CD14-positive monocyte (primary cell): ENCODE measurements at regions not wholly inside any gene's neighbourhood (a gene's known extent, or its start where the extent isn't known, plus 50 kb on each side); places are given as distances from the start of the nearest gene placed in this dataset.

Experiments used
- DNase-seq, 3 donors: peaks; one replicate each; pipeline ENCODE4 v3.0.0-alpha.2; 2011 to 2022
- H2AFZ ChIP-seq: 2 replicates; pipeline ENCODE4 v1.6.0; 2012; ENCODE audit warnings: mild to moderate bottlenecking, low read depth, low read length, inconsistent platforms; ENCODE audit not compliant: insufficient read depth, poor library complexity, severe bottlenecking
- H3K27ac ChIP-seq, 2 donors: 1 replicate in 1 of 2; 2 replicates in 1 of 2; pipeline ENCODE4 v1.5.1; 2012 to 2013; ENCODE audit warnings: low read length in 2 of 2, control low read depth in 1 of 2, inconsistent platforms in 1 of 2, low read depth in 1 of 2, mild to moderate bottlenecking in 1 of 2
- H3K27me3 ChIP-seq, 2 donors: one replicate each; pipeline versions ENCODE4 v1.6.0 to v1.6.1; 2011 to 2013; ENCODE audit warnings: low read length in 2 of 2; ENCODE audit not compliant: control insufficient read depth in 2 of 2, insufficient read depth in 2 of 2
- H3K36me3 ChIP-seq, 2 donors: replicated peaks in 1 of 2; 1 replicate in 1 of 2; 2 replicates in 1 of 2; pipeline versions ENCODE4 v1.5.1 to v1.6.1; 2012 to 2013; ENCODE audit warnings: low read length in 2 of 2, control low read depth in 1 of 2, inconsistent platforms in 1 of 2, mild to moderate bottlenecking in 1 of 2; ENCODE audit not compliant: insufficient read depth in 2 of 2, control insufficient read depth in 1 of 2
- H3K4me1 ChIP-seq, 2 donors: 1 replicate in 1 of 2; 2 replicates in 1 of 2; pipeline versions ENCODE4 v1.5.1 to v1.6.1; 2012 to 2013; ENCODE audit warnings: low read length in 2 of 2, control low read depth in 1 of 2, inconsistent platforms in 1 of 2, mild to moderate bottlenecking in 1 of 2, moderate library complexity in 1 of 2; ENCODE audit not compliant: insufficient read depth in 2 of 2, control insufficient read depth in 1 of 2
- H3K4me2 ChIP-seq: replicated peaks from 2 replicates; pipeline ENCODE3; 2012; ENCODE audit warnings: low read length, moderate library complexity, mild to moderate bottlenecking; ENCODE audit not compliant: poor library complexity, severe bottlenecking; ENCODE audit errors: extremely low read depth
- H3K4me3 ChIP-seq, 3 experiments: fragments of 200-600 bp in 1 of 3; sonication (generic) in 1 of 3; replicated peaks in 1 of 3; 1 replicate in 2 of 3; 2 replicates in 1 of 3; pipeline ENCODE4 v1.5.1; 2011 to 2013; ENCODE audit warnings: low read length in 3 of 3, mild to moderate bottlenecking in 3 of 3, control low read depth in 2 of 3, low read depth in 2 of 3, inconsistent platforms in 1 of 3, moderate library complexity in 1 of 3
- H3K79me2 ChIP-seq: 2 replicates; pipeline ENCODE4 v1.6.0; 2012; ENCODE audit warnings: mild to moderate bottlenecking, control low read depth, inconsistent platforms, low read length, moderate library complexity; ENCODE audit not compliant: insufficient read depth
- H3K9ac ChIP-seq: 2 replicates; pipeline ENCODE4 v1.6.0; 2017; ENCODE audit warnings: low read length, mild to moderate bottlenecking; ENCODE audit not compliant: insufficient read depth, poor library complexity, severe bottlenecking
- H3K9me3 ChIP-seq, 2 donors: replicated peaks in 1 of 2; 1 replicate in 1 of 2; 2 replicates in 1 of 2; pipeline versions ENCODE4 v1.5.1 to v1.6.1; 2012 to 2013; ENCODE audit warnings: low read length in 2 of 2, control low read depth in 1 of 2; ENCODE audit not compliant: control insufficient read depth in 1 of 2, insufficient read depth in 1 of 2
- H4K20me1 ChIP-seq: 2 replicates; pipeline ENCODE4 v1.6.0; 2012; ENCODE audit warnings: mild to moderate bottlenecking, low read length, control low read depth, moderate library complexity; ENCODE audit not compliant: insufficient read depth
- H3K27ac Mint-ChIP-seq, 7 donors: one replicate each; pipeline ENCODE4 v1.8.0; 2020; ENCODE audit warnings: mild to moderate bottlenecking in 7 of 7, mixed read lengths in 7 of 7, moderate library complexity in 6 of 7, inconsistent platforms in 2 of 7
- H3K27me3 Mint-ChIP-seq, 3 donors: one replicate each; pipeline ENCODE4 v1.8.0; 2021 to 2022; ENCODE audit warnings: low read depth in 3 of 3, mild to moderate bottlenecking in 3 of 3, mixed read lengths in 3 of 3, moderate library complexity in 3 of 3, inconsistent platforms in 1 of 3
- H3K36me3 Mint-ChIP-seq, 2 donors: one replicate each; pipeline ENCODE4 v1.8.0; 2020; ENCODE audit warnings: mixed read lengths in 2 of 2, inconsistent platforms in 1 of 2, mild to moderate bottlenecking in 1 of 2
- H3K4me1 Mint-ChIP-seq: one replicate; pipeline ENCODE4 v1.8.0; 2020; ENCODE audit warnings: mild to moderate bottlenecking, mixed read lengths
- H3K4me3 Mint-ChIP-seq, 2 donors: one replicate each; pipeline ENCODE4 v1.8.0; 2020; ENCODE audit warnings: mild to moderate bottlenecking in 2 of 2, mixed read lengths in 2 of 2, moderate library complexity in 1 of 2
- H3K9me3 Mint-ChIP-seq, 7 donors: one replicate each; pipeline ENCODE4 v1.8.0; 2020 to 2022; ENCODE audit warnings: mixed read lengths in 7 of 7, mild to moderate bottlenecking in 6 of 7, moderate library complexity in 6 of 7, inconsistent platforms in 2 of 7
- WGBS: methylation state at CpG from one replicate; pipeline ENCODE4 v1.1.5; 2013; ENCODE audit warnings: missing lambda C conversion rate; ENCODE audit not compliant: insufficient coverage; 5-methylcytosine and 5-hydroxymethylcytosine counted together
- intact Hi-C, 2 donors: fragments of 100-400 bp; cut with micrococcal nuclease; formaldehyde crosslinking; loops; one replicate each; pipeline versions ENCODE4 v1.15.0 to v1.15.1; 2023
- TF ChIP-seq, protein P1 (sequence below): fragments of 200-600 bp; IDR thresholded peaks from one replicate; pipeline ENCODE4 v1.8.0; 2022; ENCODE audit warnings: antibody characterized with exemption, mild to moderate bottlenecking

DNA sequence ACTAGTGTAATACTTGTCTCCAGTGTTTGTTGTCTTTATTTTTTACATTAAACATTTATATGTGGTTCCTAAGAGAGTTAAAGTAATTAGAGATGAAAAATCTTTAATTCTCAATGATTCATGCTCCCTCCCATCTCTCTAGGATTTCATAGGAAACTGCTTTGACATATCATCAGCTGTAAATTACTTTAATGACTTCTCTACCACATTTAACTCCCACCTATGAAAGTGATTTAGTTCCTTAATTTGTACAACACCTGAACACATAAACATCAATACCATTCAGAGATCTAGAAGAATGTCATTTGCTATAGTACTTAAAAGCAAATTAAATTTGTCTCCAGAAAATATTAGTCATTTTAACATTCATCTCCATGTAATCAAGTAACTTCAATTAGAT lies 524.2 kb upstream of the CHAC2 start:
- H3K4me1 ChIP-seq: no peaks in the 10 kb centered on the region
- no peaks in the 10 kb centered on the region for H3K36me3 ChIP-seq
- no peak for DNase-seq
- H3K27me3 ChIP-seq: no peaks in the 10 kb centered on the region
- no peaks in the 10 kb centered on the region for H4K20me1 ChIP-seq
- H2AFZ ChIP-seq: no peak overlapping the region
- Mint-ChIP-seq H3K4me1 (no peaks in the 10 kb centered on the region), H3K27me3 (no peaks in the 10 kb centered on the region), H3K36me3 (no peaks in the 10 kb centered on the region), H3K4me3 (no peak overlapping the region), H3K9me3 (peaks cover 0 to 4% (median 0%) of the 10 kb centered on the region in 7 donors), H3K27ac (no peak overlapping the region)
- H3K4me3 ChIP-seq: no peak overlapping the region
- TF ChIP-seq, protein P1, sequence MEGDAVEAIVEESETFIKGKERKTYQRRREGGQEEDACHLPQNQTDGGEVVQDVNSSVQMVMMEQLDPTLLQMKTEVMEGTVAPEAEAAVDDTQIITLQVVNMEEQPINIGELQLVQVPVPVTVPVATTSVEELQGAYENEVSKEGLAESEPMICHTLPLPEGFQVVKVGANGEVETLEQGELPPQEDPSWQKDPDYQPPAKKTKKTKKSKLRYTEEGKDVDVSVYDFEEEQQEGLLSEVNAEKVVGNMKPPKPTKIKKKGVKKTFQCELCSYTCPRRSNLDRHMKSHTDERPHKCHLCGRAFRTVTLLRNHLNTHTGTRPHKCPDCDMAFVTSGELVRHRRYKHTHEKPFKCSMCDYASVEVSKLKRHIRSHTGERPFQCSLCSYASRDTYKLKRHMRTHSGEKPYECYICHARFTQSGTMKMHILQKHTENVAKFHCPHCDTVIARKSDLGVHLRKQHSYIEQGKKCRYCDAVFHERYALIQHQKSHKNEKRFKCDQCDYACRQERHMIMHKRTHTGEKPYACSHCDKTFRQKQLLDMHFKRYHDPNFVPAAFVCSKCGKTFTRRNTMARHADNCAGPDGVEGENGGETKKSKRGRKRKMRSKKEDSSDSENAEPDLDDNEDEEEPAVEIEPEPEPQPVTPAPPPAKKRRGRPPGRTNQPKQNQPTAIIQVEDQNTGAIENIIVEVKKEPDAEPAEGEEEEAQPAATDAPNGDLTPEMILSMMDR: no peak
- H3K79me2 ChIP-seq: no peaks in the 10 kb centered on the region
- no peak overlapping the region for H3K4me2 ChIP-seq
- no peaks in the 10 kb centered on the region for H3K9me3 ChIP-seq
- intact Hi-C loops: no loop called here
- H3K27ac ChIP-seq: no peak overlapping the region
- H3K9ac ChIP-seq: no peak overlapping the region

DNA sequence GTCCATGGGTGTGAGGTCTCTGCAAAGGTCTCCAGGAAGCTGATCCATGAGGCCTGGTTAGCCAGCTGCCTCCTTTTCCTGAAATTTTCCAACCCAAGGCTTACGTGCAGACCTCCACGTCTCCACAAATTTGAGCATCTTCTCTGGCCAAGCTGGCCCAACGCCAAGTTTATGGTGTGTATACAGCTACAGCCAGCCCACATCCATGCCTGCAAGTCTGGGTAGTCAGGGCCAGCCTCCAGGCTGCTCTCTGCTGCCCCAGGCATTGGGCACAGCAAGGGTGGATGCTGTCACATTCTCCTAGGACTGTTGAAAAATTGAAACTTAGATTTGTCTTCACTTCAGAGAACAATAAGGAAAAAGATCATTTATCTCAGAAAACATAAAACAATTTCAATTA lies 525.5 kb upstream of the CHAC2 start:
- Histone ChIP-seq H3K36me3 (no peaks in the 10 kb centered on the region), H3K9ac (no peak overlapping the region), H3K9me3 (no peaks in the 10 kb centered on the region), H3K79me2 (no peaks in the 10 kb centered on the region), H3K4me2 (no peak overlapping the region), H2AFZ (no peak overlapping the region), H4K20me1 (no peaks in the 10 kb centered on the region), H3K27ac (no peak overlapping the region), H3K4me3 (no peak overlapping the region), H3K4me1 (no peaks in the 10 kb centered on the region), H3K27me3 (no peaks in the 10 kb centered on the region)
- WGBS: 46% methylated on average over 3 of the region's 3 CpGs
- Mint-ChIP-seq H3K4me1 (no peaks in the 10 kb centered on the region), H3K9me3 (peaks cover 0 to 4% (median 0%) of the 10 kb centered on the region in 7 donors), H3K27ac (no peak overlapping the region), H3K27me3 (no peaks in the 10 kb centered on the region), H3K36me3 (no peaks in the 10 kb centered on the region), H3K4me3 (no peak overlapping the region)
- intact Hi-C loops: no loop called here
- no peak for DNase-seq
- TF ChIP-seq, protein P1: no peak
